ENCODE measurements at regions not wholly inside any gene's neighbourhood (a gene's known extent, or its start where the extent isn't known, plus 50 kb on each side); places are given as distances from the start of the nearest gene placed in this dataset.
"Not testable (repeated sequence)": the region's sequence is repeated elsewhere in the genome, so short reads cannot be mapped to it uniquely, and the experiment has no call there.

- TF ChIP-seq CTCF, POLR2A, EP300 (IDR thresholded peaks at IDR 0.05): not testable (repeated sequence)
These were observed 790.4 kb downstream of the TTLL7 start for GRCh38 chr1:83208540-83208939.

All from suprapubic skin (tissue), 3 donors.